Esophagus muscularis mucosa (tissue), 4 donors: ENCODE measurements at regions not wholly inside any gene's neighbourhood (a gene's known extent, or its start where the extent isn't known, plus 50 kb on each side); places are given as distances from the start of the nearest gene placed in this dataset.

ENCODE experiments used
- DNase-seq: peaks from one replicate; pipeline ENCODE4 v3.0.0-alpha.2; 2017; ENCODE audit errors: extremely low spot score
- H3K27ac ChIP-seq, 4 donors: fragments of 200-600 bp; sonication (generic); replicated peaks in 1 of 4; 1 replicate in 3 of 4; 2 replicates in 1 of 4; pipeline ENCODE4 v1.5.1; 2016 to 2019; ENCODE audit warnings: mild to moderate bottlenecking in 1 of 4
- H3K27me3 ChIP-seq, 4 donors: fragments of 200-600 bp; sonication (generic); one replicate each; pipeline versions ENCODE4 v1.5.1 to v1.6.0; 2016 to 2019
- H3K36me3 ChIP-seq, 4 donors: fragments of 200-600 bp; sonication (generic); one replicate each; pipeline ENCODE4 v1.5.1; 2016 to 2019
- H3K4me1 ChIP-seq, 4 donors: fragments of 200-600 bp; sonication (generic); one replicate each; pipeline ENCODE4 v1.5.1; 2016 to 2019
- H3K4me3 ChIP-seq, 4 donors: fragments of 200-600 bp; sonication (generic); 1 replicate in 2 of 4; 2 replicates in 2 of 4; pipeline ENCODE4 v1.5.1; 2016 to 2019; ENCODE audit warnings: mild to moderate bottlenecking in 4 of 4, moderate library complexity in 1 of 4
- H3K9me3 ChIP-seq, 4 donors: fragments of 200-600 bp; sonication (generic); 1 replicate in 3 of 4; 2 replicates in 1 of 4; pipeline ENCODE4 v1.5.1; 2016 to 2019
- CTCF ChIP-seq, 3 experiments: fragments of 200-600 bp in 2 of 3; fragments of 450-650 bp in 1 of 3; sonication (generic) in 2 of 3; IDR thresholded peaks; one replicate each; pipeline ENCODE4 v1.5.1; 2017 to 2019; ENCODE audit warnings: antibody characterized with exemption in 3 of 3, mild to moderate bottlenecking in 2 of 3, moderate library complexity in 1 of 3
- EP300 ChIP-seq: sonication (generic); formaldehyde crosslinking; IDR thresholded peaks from one replicate; pipeline ENCODE4 v1.6.1; 2017; ENCODE audit warnings: antibody characterized with exemption
- POLR2A ChIP-seq: fragments of 450-650 bp; IDR thresholded peaks from one replicate; pipeline ENCODE4 v1.6.1; 2017; ENCODE audit warnings: antibody characterized with exemption, moderate library complexity, mild to moderate bottlenecking, low read depth
- POLR2AphosphoS5 ChIP-seq, 2 donors: sonication (generic); formaldehyde crosslinking; IDR thresholded peaks; one replicate each; pipeline ENCODE4 v1.6.1; 2017; ENCODE audit warnings: antibody characterized with exemption in 2 of 2
- WGBS: methylation state at CpG from one replicate; pipeline ENCODE4 v1.1.5; 2018; 5-methylcytosine and 5-hydroxymethylcytosine counted together
- intact Hi-C: fragments of 100-400 bp; cut with DNase I; formaldehyde crosslinking; loops from one replicate; pipeline ENCODE4 v1.15.1; 2023

GRCh38 chr2:19503406-19503805, 145.0 kb upstream of the OSR1 start:
- intact Hi-C loops, result no loop called here
- no peak overlapping the region for H3K27ac ChIP-seq
- peaks cover 0 to 26% (median 8%) of the 10 kb centered on the region in 4 donors for H3K4me1 ChIP-seq
- H3K4me3 ChIP-seq, result no peak overlapping the region
- WGBS, result 72% methylated on average over 4 of the region's 4 CpGs
- no peaks in the 10 kb centered on the region for H3K36me3 ChIP-seq
- DNase-seq, result no peak
- no peaks in the 10 kb centered on the region for H3K27me3 ChIP-seq
- no peaks in the 10 kb centered on the region for H3K9me3 ChIP-seq
- TF ChIP-seq EP300, result no peak
- no peak for TF ChIP-seq CTCF (IDR thresholded peaks at IDR 0.05)
- no peak for TF ChIP-seq POLR2A
- TF ChIP-seq POLR2AphosphoS5 (IDR thresholded peaks at IDR 0.05), result no peak

DNA sequence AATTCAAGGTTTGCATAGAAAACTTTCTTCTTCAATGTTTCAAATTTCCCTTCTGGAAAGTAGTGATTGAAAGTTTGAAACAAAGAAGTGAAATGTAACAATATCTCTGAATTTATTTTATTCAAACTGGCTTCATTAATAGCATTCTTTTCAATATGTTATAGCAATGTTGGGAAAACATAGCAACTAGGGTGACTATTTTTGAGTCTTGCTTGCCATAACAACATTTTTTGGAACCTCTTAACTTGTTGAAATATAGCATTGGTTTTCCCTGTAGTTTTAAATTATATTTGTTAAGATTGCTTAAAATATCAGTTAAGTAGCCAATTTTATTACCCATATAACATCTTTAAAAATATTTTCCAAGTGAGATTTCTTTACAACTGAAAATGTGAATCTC, 141.7 kb upstream of the OSR1 start:
- no peak overlapping the region for H3K27ac ChIP-seq
- TF ChIP-seq EP300 (no peak), POLR2A (no peak), CTCF (IDR thresholded peaks at IDR 0.05) (no peak), POLR2AphosphoS5 (IDR thresholded peaks at IDR 0.05) (no peak)
- H3K9me3 ChIP-seq, result no peaks in the 10 kb centered on the region
- no peaks in the 10 kb centered on the region for H3K36me3 ChIP-seq
- no peaks in the 10 kb centered on the region for H3K27me3 ChIP-seq
- intact Hi-C loops, result no loop called here
- no peak for DNase-seq
- H3K4me1 ChIP-seq, result peaks cover 0 to 14% (median 7%) of the 10 kb centered on the region in 4 donors
- H3K4me3 ChIP-seq, result no peak overlapping the region

DNA sequence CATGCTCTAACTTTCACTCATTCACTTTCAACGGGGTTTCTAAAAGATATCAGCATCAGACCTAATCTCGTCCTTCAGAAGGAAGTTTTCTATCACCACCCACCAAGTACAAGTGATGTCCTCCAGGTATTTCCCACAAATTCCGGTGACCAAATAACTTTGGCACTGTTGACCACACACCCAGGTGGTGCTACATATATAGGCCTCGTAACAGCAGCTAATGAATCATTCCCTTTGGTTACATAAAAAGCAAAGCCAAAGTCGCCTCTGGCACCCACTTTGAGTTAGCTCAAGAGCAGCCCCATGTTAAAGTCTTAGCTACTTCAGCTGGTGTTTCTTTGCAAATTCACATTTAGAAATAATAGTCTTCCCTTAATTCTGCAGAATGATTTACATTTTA, 138.2 kb upstream of the OSR1 start:
- H3K9me3 ChIP-seq, result no peaks in the 10 kb centered on the region
- WGBS, result 88% methylated on average over 5 of the region's 5 CpGs
- H3K27me3 ChIP-seq, result no peaks in the 10 kb centered on the region
- no peak overlapping the region for H3K4me3 ChIP-seq
- no peak overlapping the region for H3K27ac ChIP-seq
- TF ChIP-seq CTCF (IDR thresholded peaks at IDR 0.05) (no peak), POLR2A (no peak), POLR2AphosphoS5 (IDR thresholded peaks at IDR 0.05) (no peak), EP300 (no peak)
- no peak for DNase-seq
- no peaks in the 10 kb centered on the region for H3K36me3 ChIP-seq
- intact Hi-C loops, result no loop called here
- H3K4me1 ChIP-seq, result peaks cover 0 to 7% (median 2%) of the 10 kb centered on the region in 4 donors

DNA sequence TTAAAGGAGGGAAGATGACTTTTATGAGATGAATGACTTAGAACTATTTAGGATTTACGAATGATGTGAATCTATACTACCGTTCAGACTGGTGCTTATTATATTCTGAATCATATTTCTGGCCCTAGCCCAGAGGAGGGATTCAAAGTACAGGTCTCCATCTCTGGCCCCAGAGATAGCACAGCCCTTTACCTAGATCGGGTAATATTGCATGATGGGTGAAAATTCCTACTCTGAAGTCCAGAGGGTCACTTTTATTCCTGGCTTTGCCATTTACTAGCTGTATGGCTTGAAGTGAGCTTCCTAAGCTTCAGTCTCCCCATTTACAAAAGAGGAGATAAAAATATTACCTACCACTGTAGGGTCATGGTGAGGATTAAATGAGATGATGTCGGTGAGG, 135.8 kb upstream of the OSR1 start:
- H3K27me3 ChIP-seq, result no peaks in the 10 kb centered on the region
- no peak overlapping the region for H3K4me3 ChIP-seq
- no peak for DNase-seq
- H3K27ac ChIP-seq, result no peak overlapping the region
- intact Hi-C loops, result no loop called here
- no peaks in the 10 kb centered on the region for H3K36me3 ChIP-seq
- H3K9me3 ChIP-seq, result no peaks in the 10 kb centered on the region
- TF ChIP-seq EP300 (no peak), POLR2A (no peak), CTCF (IDR thresholded peaks at IDR 0.05) (no peak), POLR2AphosphoS5 (IDR thresholded peaks at IDR 0.05) (no peak)
- H3K4me1 ChIP-seq, result peaks cover 0 to 27% (median 25%) of the 10 kb centered on the region in 4 donors
- 91% methylated on average over 4 of the region's 4 CpGs for WGBS

GRCh38 chr2:19491796-19492195, 133.4 kb upstream of the OSR1 start:
- 66% methylated on average over 3 of the region's 3 CpGs for WGBS
- no peaks in the 10 kb centered on the region for H3K9me3 ChIP-seq
- H3K4me3 ChIP-seq, result no peak overlapping the region
- peaks cover 0 to 29% (median 27%) of the 10 kb centered on the region in 4 donors for H3K4me1 ChIP-seq
- H3K36me3 ChIP-seq, result no peaks in the 10 kb centered on the region
- intact Hi-C loops, result no loop called here
- H3K27ac ChIP-seq, result peak overlapping the region in 1 of 4 donors; percentile 16
- TF ChIP-seq CTCF (IDR thresholded peaks at IDR 0.05) (no peak), POLR2A (no peak), EP300 (no peak), POLR2AphosphoS5 (IDR thresholded peaks at IDR 0.05) (no peak)
- no peaks in the 10 kb centered on the region for H3K27me3 ChIP-seq
- DNase-seq, result no peak
